NCI-H345 (cell line): ENCODE measurements at regions not wholly inside any gene's neighbourhood (a gene's known extent, or its start where the extent isn't known, plus 50 kb on each side); places are given as distances from the start of the nearest gene placed in this dataset.
"Not testable (repeated sequence)": the region's sequence is repeated elsewhere in the genome, so short reads cannot be mapped to it uniquely, and the experiment has no call there.

Source experiments
- DNase-seq: peaks from one replicate; lab custom pipeline; 2025; lab: John Stamatoyannopoulos, UW

GRCh38 chr10:5576780-5577624 lies 52.2 kb downstream of the CALML3 start:
- peak; percentile 16 for DNase-seq

GRCh38 chr10:5580038-5580428 lies 55.3 kb downstream of the CALML3 start:
- not testable (repeated sequence) for DNase-seq

GRCh38 chr10:5581670-5582566 lies 57.2 kb downstream of the CALML3 start:
- DNase-seq = no peak

- DNase-seq = no peak
These were observed 58.0 kb downstream of the CALML3 start for GRCh38 chr10:5582736-5583135.

GRCh38 chr10:5583525-5584175 lies 58.9 kb downstream of the CALML3 start:
- peak; percentile 90 for DNase-seq

- no peak for DNase-seq
These were observed 60.2 kb downstream of the CALML3 start for GRCh38 chr10:5584895-5585516.

- peak; percentile 84 for DNase-seq
These were observed 60.9 kb downstream of the CALML3 start for GRCh38 chr10:5585517-5586206.

GRCh38 chr10:5587151-5588079 lies 62.7 kb downstream of the CALML3 start:
- DNase-seq = no peak

GRCh38 chr10:5588080-5588453 lies 63.3 kb downstream of the CALML3 start:
- no peak for DNase-seq

GRCh38 chr10:5588603-5589002 lies 63.8 kb downstream of the CALML3 start:
- no peak for DNase-seq
